Type B pancreatic cell (in vitro differentiated cells): ENCODE measurements at regions not wholly inside any gene's neighbourhood (a gene's known extent, or its start where the extent isn't known, plus 50 kb on each side); places are given as distances from the start of the nearest gene placed in this dataset.

Experiments
- DNase-seq: peaks from one replicate; pipeline ENCODE4 v3.0.0; 2021; ENCODE audit warnings: mixed read lengths; ENCODE audit not compliant: unreplicated experiment; ENCODE audit errors: extremely low spot score
- H3K27ac Mint-ChIP-seq: 2 replicates; pipeline ENCODE4 v1.8.0; 2021; ENCODE audit warnings: mild to moderate bottlenecking, mixed read lengths
- H3K27me3 Mint-ChIP-seq: 2 replicates; pipeline ENCODE4 v1.8.0; 2021; ENCODE audit warnings: mixed read lengths
- H3K36me3 Mint-ChIP-seq: 2 replicates; pipeline ENCODE4 v1.8.0; 2021; ENCODE audit warnings: mixed read lengths
- H3K4me1 Mint-ChIP-seq: one replicate; pipeline ENCODE4 v1.8.0; 2021; ENCODE audit warnings: mixed read lengths; ENCODE audit not compliant: unreplicated experiment
- H3K4me3 Mint-ChIP-seq: 2 replicates; pipeline ENCODE4 v1.8.0; 2021; ENCODE audit warnings: mild to moderate bottlenecking, mixed read lengths
- H3K9me3 Mint-ChIP-seq: 2 replicates; pipeline ENCODE4 v1.8.0; 2021; ENCODE audit warnings: mixed read lengths
- TF ChIP-seq, protein P1 (sequence below): fragments of 200-600 bp; sonication (generic); conservative IDR thresholded peaks from 2 replicates; pipeline ENCODE4 v1.5.0; 2021; ENCODE audit warnings: antibody characterized with exemption, mild to moderate bottlenecking

DNA sequence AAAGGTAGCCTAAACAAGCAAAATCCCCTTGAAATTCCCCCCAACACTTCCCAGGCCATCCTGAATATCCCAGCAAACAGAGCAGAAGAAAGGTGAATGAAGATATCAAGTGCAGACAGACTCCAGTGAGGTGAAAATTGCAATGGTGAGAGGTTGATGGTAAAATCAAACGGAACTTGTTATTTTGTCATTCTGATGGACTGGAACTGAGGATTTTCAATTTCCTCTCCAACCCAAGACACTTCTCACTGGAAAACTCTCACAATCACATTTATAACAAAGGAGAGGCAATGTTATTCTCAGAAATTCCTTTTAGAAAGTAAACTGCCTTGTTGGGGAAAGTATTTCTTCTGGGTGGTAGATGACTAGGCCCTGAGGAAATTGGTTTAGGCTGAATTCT is 412.4 kb upstream of the C9orf72 start:
- Mint-ChIP-seq H3K4me1 (peaks cover 6% of the 10 kb centered on the region), H3K27me3 (no peaks in the 10 kb centered on the region), H3K27ac (no peak overlapping the region), H3K36me3 (no peaks in the 10 kb centered on the region), H3K4me3 (no peak overlapping the region), H3K9me3 (peaks cover 11% of the 10 kb centered on the region)
- TF ChIP-seq, protein P1, sequence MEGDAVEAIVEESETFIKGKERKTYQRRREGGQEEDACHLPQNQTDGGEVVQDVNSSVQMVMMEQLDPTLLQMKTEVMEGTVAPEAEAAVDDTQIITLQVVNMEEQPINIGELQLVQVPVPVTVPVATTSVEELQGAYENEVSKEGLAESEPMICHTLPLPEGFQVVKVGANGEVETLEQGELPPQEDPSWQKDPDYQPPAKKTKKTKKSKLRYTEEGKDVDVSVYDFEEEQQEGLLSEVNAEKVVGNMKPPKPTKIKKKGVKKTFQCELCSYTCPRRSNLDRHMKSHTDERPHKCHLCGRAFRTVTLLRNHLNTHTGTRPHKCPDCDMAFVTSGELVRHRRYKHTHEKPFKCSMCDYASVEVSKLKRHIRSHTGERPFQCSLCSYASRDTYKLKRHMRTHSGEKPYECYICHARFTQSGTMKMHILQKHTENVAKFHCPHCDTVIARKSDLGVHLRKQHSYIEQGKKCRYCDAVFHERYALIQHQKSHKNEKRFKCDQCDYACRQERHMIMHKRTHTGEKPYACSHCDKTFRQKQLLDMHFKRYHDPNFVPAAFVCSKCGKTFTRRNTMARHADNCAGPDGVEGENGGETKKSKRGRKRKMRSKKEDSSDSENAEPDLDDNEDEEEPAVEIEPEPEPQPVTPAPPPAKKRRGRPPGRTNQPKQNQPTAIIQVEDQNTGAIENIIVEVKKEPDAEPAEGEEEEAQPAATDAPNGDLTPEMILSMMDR, result no peak
- no peak for DNase-seq

DNA sequence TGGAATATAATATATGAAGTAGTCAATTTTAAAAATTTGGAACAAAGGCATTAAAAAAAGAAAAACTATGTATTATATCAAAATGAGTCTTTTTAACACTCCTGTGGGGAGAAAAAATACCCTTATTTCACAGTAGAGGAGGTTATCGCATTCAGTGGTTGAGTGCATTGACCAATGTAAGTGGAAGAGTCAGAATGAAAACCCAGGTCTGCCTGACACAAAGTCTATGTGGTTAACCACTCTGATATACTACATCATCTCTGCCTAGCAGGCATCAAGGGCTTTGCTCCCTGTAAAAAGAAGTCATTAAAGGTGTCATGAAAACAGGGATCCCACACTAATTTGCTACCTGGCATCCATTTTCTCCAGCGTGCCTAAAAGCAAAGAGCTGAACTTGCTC is 417.2 kb upstream of the C9orf72 start:
- peaks cover 11% of the 10 kb centered on the region for H3K9me3 Mint-ChIP-seq
- H3K4me3 Mint-ChIP-seq, result no peak overlapping the region
- H3K4me1 Mint-ChIP-seq, result peaks cover 4% of the 10 kb centered on the region
- no peak for DNase-seq
- H3K27me3 Mint-ChIP-seq, result no peaks in the 10 kb centered on the region
- no peaks in the 10 kb centered on the region for H3K36me3 Mint-ChIP-seq
- TF ChIP-seq, protein P1, result no peak
- H3K27ac Mint-ChIP-seq, result no peak overlapping the region

DNA sequence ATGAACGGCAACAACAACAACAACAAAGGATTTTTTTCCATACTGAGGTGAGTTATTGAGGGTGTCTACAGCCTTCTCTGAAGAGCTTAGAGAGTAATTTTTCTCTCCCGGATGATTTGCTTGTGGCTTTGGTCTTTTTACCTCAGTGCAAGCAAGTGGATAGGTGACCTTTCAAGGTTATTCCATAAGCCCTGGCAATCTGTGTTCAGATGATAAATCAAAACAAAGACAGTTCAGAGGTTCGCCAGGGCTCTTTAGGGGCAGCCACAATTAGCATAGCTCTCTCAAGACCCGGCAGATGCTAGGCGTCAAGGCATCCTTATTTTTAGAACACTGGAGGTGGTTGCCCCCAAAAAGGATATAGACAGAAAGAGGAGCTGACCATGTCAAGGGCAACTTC is 417.9 kb upstream of the C9orf72 start:
- TF ChIP-seq, protein P1, result no peak
- Mint-ChIP-seq H3K36me3 (peaks cover under 1% of the 10 kb centered on the region), H3K9me3 (peaks cover 11% of the 10 kb centered on the region), H3K27me3 (no peaks in the 10 kb centered on the region), H3K4me3 (no peak overlapping the region), H3K4me1 (peaks cover 4% of the 10 kb centered on the region), H3K27ac (no peak overlapping the region)
- no peak for DNase-seq

GRCh38 chr9:28001096-28001495 is 427.8 kb upstream of the C9orf72 start:
- Mint-ChIP-seq H3K4me3 (no peak overlapping the region), H3K27ac (no peak overlapping the region), H3K27me3 (no peaks in the 10 kb centered on the region), H3K36me3 (peaks cover 3% of the 10 kb centered on the region), H3K4me1 (peaks cover 15% of the 10 kb centered on the region), H3K9me3 (no peaks in the 10 kb centered on the region)
- DNase-seq, result no peak
- TF ChIP-seq, protein P1, result no peak

- no peaks in the 10 kb centered on the region for H3K27me3 Mint-ChIP-seq
- TF ChIP-seq, protein P1, result no peak
- H3K36me3 Mint-ChIP-seq, result no peaks in the 10 kb centered on the region
- peaks cover 13% of the 10 kb centered on the region for H3K4me1 Mint-ChIP-seq
- no peaks in the 10 kb centered on the region for H3K9me3 Mint-ChIP-seq
- no peak overlapping the region for H3K27ac Mint-ChIP-seq
- no peak overlapping the region for H3K4me3 Mint-ChIP-seq
- no peak for DNase-seq
Measured at GRCh38 chr9:28004900-28005299, 431.6 kb upstream of the C9orf72 start.

- no peaks in the 10 kb centered on the region for H3K9me3 Mint-ChIP-seq
- H3K4me1 Mint-ChIP-seq, result peaks cover 7% of the 10 kb centered on the region
Measured at GRCh38 chr9:28005779-28006178, 432.5 kb upstream of the C9orf72 start.

More at GRCh38 chr9:28005779-28006178, 432.5 kb upstream of the C9orf72 start:
- no peaks in the 10 kb centered on the region for H3K27me3 Mint-ChIP-seq
- TF ChIP-seq, protein P1, result no peak
- H3K4me3 Mint-ChIP-seq, result no peak overlapping the region
- no peak overlapping the region for H3K27ac Mint-ChIP-seq
- DNase-seq, result no peak
- no peaks in the 10 kb centered on the region for H3K36me3 Mint-ChIP-seq
